HepG2 (cell line): ENCODE measurements at regions not wholly inside any gene's neighbourhood (a gene's known extent, or its start where the extent isn't known, plus 50 kb on each side); places are given as distances from the start of the nearest gene placed in this dataset.

Source experiments
- ATAC-seq: fragments of 200-7000 bp; cut with Tn5 transposase; 3 replicates; pipeline ENCODE4 v1.9.1; 2020; ENCODE audit warnings: mild to moderate bottlenecking, moderate library complexity
- BruUV-seq: library from RNA; stranded (reverse); fragments of 400-500 nt; replicated peaks from 2 replicates; lab custom pipeline; 2021; lab: Mats Ljungman, UMichigan
- CTCF ChIA-PET: fragments of 300-600 bp; formaldehyde crosslinking; extraction: SDS; loops from one replicate; lab custom pipeline; 2021; ENCODE audit warnings: low total read pairs, inconsistent platforms, low intra/inter-chr PET ratio; lab: Yijun Ruan, JAX
- POLR2A ChIA-PET: fragments of 350-600 bp; sonication (Branson Sonifier 250); formaldehyde crosslinking; loops from one replicate; lab custom pipeline; 2020; ENCODE audit warnings: antibody characterized with exemption, inconsistent platforms; lab: Yijun Ruan, JAX
- DNase-seq: peaks from one replicate; pipeline ENCODE4 v3.0.0-alpha.2; 2015; ENCODE audit warnings: low spot score
- FAIRE-seq: peaks from 3 replicates; lab custom pipeline; 2011; peaks lifted over from hg19 to GRCh38; lab: Jason Lieb, UNC
- H2AFZ ChIP-seq: one replicate; pipeline ENCODE4 v1.6.1; 2011; ENCODE audit warnings: low read length, inconsistent platforms
- H3K27ac ChIP-seq: fragments of 300-600 bp; 3 replicates; pipeline ENCODE4 v1.8.0; 2011; ENCODE audit warnings: mixed run types, mild to moderate bottlenecking, mixed read lengths, low read length, inconsistent platforms; ENCODE audit not compliant: insufficient read depth; ENCODE audit errors: extremely low read length
- H3K27me3 ChIP-seq, 2 experiments: fragments of 200-600 bp in 1 of 2; 2 replicates in 1 of 2; 3 replicates in 1 of 2; pipeline versions ENCODE4 v1.6.0 to v1.8.0; 2011; ENCODE audit warnings: low read length in 2 of 2, mild to moderate bottlenecking in 2 of 2, moderate library complexity in 2 of 2, inconsistent platforms in 1 of 2; ENCODE audit not compliant: insufficient read depth in 2 of 2, control insufficient read depth in 1 of 2
- H3K36me3 ChIP-seq, 2 experiments: fragments of 200-600 bp in 1 of 2; replicated peaks in 1 of 2; 2 replicates in 1 of 2; 3 replicates in 1 of 2; pipeline versions ENCODE4 v1.5.1 to v1.8.0; 2011; ENCODE audit warnings: low read length in 2 of 2, inconsistent platforms in 1 of 2; ENCODE audit not compliant: insufficient read depth in 2 of 2, control insufficient read depth in 1 of 2
- H3K4me1 ChIP-seq: 2 replicates; pipeline ENCODE4 v1.5.1; 2012; ENCODE audit warnings: low read length, inconsistent platforms; ENCODE audit not compliant: insufficient read depth
- H3K4me2 ChIP-seq: 2 replicates; pipeline ENCODE4 v1.6.0; 2011; ENCODE audit warnings: low read depth, low read length, inconsistent platforms
- H3K4me3 ChIP-seq, 3 experiments: fragments of 200-600 bp in 1 of 3; sonication (generic), shearing (Covaris generic) in 1 of 3; replicated peaks in 1 of 3; 2 replicates each; pipeline ENCODE4 v1.5.1; 2011 to 2016; ENCODE audit warnings: low read length in 3 of 3, inconsistent platforms in 2 of 3, low read depth in 2 of 3, mild to moderate bottlenecking in 2 of 3, control low read depth in 1 of 3, mixed read lengths in 1 of 3; ENCODE audit not compliant: insufficient read depth in 1 of 3
- H3K79me2 ChIP-seq: one replicate; pipeline ENCODE4 v1.6.1; 2011; ENCODE audit warnings: low read length, inconsistent platforms; ENCODE audit not compliant: insufficient read depth
- H3K9ac ChIP-seq: 2 replicates; pipeline ENCODE4 v1.6.0; 2011; ENCODE audit warnings: mild to moderate bottlenecking, low read depth, low read length, inconsistent platforms; ENCODE audit not compliant: insufficient read depth
- H3K9me3 ChIP-seq: 2 replicates; pipeline ENCODE4 v1.5.1; 2012; ENCODE audit warnings: mild to moderate bottlenecking, low read length
- H4K20me1 ChIP-seq: 2 replicates; pipeline ENCODE4 v1.6.0; 2011; ENCODE audit warnings: inconsistent platforms, mild to moderate bottlenecking, low read length, moderate library complexity; ENCODE audit not compliant: insufficient read depth
- CBFB ChIP-seq: sonication (generic); formaldehyde crosslinking; IDR thresholded peaks from 2 replicates; pipeline ENCODE4 v1.4.0; 2020; ENCODE audit warnings: missing genetic modification reagents
- GTF2F1 ChIP-seq: fragments of 150-350 bp; IDR thresholded peaks from 2 replicates; pipeline ENCODE4 v1.6.1; 2014; ENCODE audit warnings: low read length
- HNF4A ChIP-seq: sonication (generic); formaldehyde crosslinking; IDR thresholded peaks from 2 replicates; pipeline ENCODE4 v1.4.0; 2020; ENCODE audit warnings: missing genetic modification reagents
- HOXA7 ChIP-seq: sonication (generic); formaldehyde crosslinking; IDR thresholded peaks from 2 replicates; pipeline ENCODE4 v1.8.1; 2022; ENCODE audit warnings: mild to moderate bottlenecking, missing genetic modification reagents, moderate library complexity
- PCBP2 ChIP-seq: fragments of 200-400 bp; formaldehyde crosslinking; optimal IDR thresholded peaks from 2 replicates; pipeline ENCODE3; 2018; ENCODE audit warnings: low read length, low read depth; ENCODE audit not compliant: poor library complexity, severe bottlenecking
- RCOR2 ChIP-seq: IDR thresholded peaks from 2 replicates; pipeline ENCODE4 v1.6.1; 2016; ENCODE audit warnings: missing biosample characterization, missing genetic modification reagents
- SP1 ChIP-seq, 2 experiments: fragments of 450-650 bp in 1 of 2; sonication (generic) in 1 of 2; formaldehyde crosslinking in 1 of 2; IDR thresholded peaks; 2 replicates each; pipeline versions ENCODE4 v1.4.0 to v1.6.1; 2016 to 2020; ENCODE audit warnings: missing genetic modification reagents in 1 of 2
- SUZ12 ChIP-seq: fragments of 150-350 bp; IDR thresholded peaks from 2 replicates; pipeline ENCODE4 v1.6.1; 2014; ENCODE audit warnings: low read depth, low read length
- ZNF839 ChIP-seq: sonication (generic); formaldehyde crosslinking; IDR thresholded peaks from 2 replicates; pipeline ENCODE4 v1.4.0; 2020; ENCODE audit warnings: missing genetic modification reagents, mild to moderate bottlenecking, borderline replicate concordance
- WGBS: methylation state at CpG from one replicate; pipeline ENCODE4 v1.1.6; 2017; ENCODE audit warnings: low lambda C conversion rate; 5-methylcytosine and 5-hydroxymethylcytosine counted together
- in situ Hi-C: cut with HindIII; loops from 2 replicates; pipeline ENCODE4 v1.10.0; 2017; ENCODE audit warnings: low pct_unique_long_range_greater_than_20kb; ENCODE audit not compliant: extremely low pct_ligation_motif_present
- intact Hi-C: fragments of 100-400 bp; cut with micrococcal nuclease; formaldehyde crosslinking; loops from one replicate; pipeline ENCODE4 v1.10.0; 2022; ENCODE audit not compliant: unreplicated experiment
- TF ChIP-seq, protein P1 (sequence below): sonication (generic); formaldehyde crosslinking; IDR thresholded peaks from 2 replicates; pipeline ENCODE4 v1.9.0; 2021; ENCODE audit warnings: missing genetic modification reagents, borderline replicate concordance
- TF ChIP-seq, protein P2 (sequence below): IDR thresholded peaks from 2 replicates; pipeline ENCODE4 v1.6.1; 2016; ENCODE audit warnings: missing compliant biosample characterization, missing genetic modification reagents, borderline replicate concordance
- TF ChIP-seq, protein P3 (sequence below): IDR thresholded peaks from 2 replicates; pipeline ENCODE4 v1.4.0; 2020; ENCODE audit warnings: mild to moderate bottlenecking, missing genetic modification reagents
- TF ChIP-seq, protein P4 (sequence below): sonication (generic); formaldehyde crosslinking; IDR thresholded peaks from 2 replicates; pipeline ENCODE4 v1.5.1; 2020; ENCODE audit warnings: mild to moderate bottlenecking, missing genetic modification reagents, borderline replicate concordance

DNA sequence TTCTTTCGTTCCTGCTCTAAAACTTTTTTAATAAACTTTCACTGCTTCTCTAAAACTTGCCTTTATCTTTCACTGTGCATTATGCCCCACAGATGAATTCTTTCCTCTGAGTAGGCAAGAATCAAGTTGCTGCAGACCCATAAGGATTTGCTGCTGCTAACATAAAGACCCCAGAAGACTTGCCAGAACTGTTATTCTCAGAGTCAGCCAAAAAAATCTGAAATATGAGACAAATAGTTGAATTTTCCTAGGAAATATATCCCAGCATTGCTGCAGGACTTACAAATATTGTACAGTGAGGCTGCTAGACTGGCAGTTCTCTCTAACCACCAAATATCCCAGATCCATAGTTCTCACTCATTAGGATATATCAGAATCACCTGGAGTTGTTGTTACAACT, 349.1 kb upstream of the FLRT2 start (continued):
- TF ChIP-seq, protein P1, sequence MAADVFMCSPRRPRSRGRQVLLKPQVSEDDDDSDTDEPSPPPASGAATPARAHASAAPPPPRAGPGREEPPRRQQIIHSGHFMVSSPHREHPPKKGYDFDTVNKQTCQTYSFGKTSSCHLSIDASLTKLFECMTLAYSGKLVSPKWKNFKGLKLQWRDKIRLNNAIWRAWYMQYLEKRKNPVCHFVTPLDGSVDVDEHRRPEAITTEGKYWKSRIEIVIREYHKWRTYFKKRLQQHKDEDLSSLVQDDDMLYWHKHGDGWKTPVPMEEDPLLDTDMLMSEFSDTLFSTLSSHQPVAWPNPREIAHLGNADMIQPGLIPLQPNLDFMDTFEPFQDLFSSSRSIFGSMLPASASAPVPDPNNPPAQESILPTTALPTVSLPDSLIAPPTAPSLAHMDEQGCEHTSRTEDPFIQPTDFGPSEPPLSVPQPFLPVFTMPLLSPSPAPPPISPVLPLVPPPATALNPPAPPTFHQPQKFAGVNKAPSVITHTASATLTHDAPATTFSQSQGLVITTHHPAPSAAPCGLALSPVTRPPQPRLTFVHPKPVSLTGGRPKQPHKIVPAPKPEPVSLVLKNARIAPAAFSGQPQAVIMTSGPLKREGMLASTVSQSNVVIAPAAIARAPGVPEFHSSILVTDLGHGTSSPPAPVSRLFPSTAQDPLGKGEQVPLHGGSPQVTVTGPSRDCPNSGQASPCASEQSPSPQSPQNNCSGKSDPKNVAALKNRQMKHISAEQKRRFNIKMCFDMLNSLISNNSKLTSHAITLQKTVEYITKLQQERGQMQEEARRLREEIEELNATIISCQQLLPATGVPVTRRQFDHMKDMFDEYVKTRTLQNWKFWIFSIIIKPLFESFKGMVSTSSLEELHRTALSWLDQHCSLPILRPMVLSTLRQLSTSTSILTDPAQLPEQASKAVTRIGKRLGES (CRISPR knock-in tag), result no peak
- no peak for TF ChIP-seq HOXA7 (CRISPR knock-in tag)
- TF ChIP-seq, all 625 proteins: peak for 0

DNA sequence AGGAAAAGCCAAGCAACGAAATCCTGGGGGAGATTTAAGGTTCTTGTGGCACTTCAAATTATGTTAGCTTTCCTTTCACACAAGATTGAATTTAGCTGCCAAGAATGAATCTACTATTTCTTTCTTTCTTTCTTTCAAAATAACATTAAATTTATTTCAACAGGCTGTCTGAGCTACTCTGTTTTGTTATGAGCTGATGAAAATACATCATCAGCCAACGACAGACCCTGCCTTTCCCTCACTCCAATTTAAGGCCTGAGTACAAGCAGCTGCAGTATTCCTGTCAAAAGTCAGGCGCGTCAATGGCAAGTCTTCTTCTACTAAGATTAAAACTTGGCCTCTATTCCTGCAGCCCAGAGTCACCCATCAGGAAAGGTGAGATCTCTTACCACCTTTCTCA, 347.7 kb upstream of the FLRT2 start:
- Histone ChIP-seq H3K4me3 (no peak overlapping the region), H3K4me1 (no peaks in the 10 kb centered on the region), H3K9ac (no peak overlapping the region), H3K27ac (no peak overlapping the region), H3K4me2 (no peak overlapping the region), H3K79me2 (no peaks in the 10 kb centered on the region), H2AFZ (no peak overlapping the region), H4K20me1 (no peaks in the 10 kb centered on the region), H3K36me3 (no peaks in the 10 kb centered on the region), H3K27me3 (no peaks in the 10 kb centered on the region), H3K9me3 (peaks cover 87% of the 10 kb centered on the region)
- in situ Hi-C loops (no loop called here), intact Hi-C loops (no loop called here)
- CTCF ChIA-PET, result no interaction called here
- POLR2A ChIA-PET, result no interaction called here
- DNase-seq (no peak), ATAC-seq (no peak), FAIRE-seq (no peak)
- WGBS, result 3% methylated on average over 4 of the region's 4 CpGs
- BruUV-seq, result no TSS peak
- TF ChIP-seq ZNF839 (CRISPR knock-in tag), result no peak
- TF ChIP-seq, protein P2, sequence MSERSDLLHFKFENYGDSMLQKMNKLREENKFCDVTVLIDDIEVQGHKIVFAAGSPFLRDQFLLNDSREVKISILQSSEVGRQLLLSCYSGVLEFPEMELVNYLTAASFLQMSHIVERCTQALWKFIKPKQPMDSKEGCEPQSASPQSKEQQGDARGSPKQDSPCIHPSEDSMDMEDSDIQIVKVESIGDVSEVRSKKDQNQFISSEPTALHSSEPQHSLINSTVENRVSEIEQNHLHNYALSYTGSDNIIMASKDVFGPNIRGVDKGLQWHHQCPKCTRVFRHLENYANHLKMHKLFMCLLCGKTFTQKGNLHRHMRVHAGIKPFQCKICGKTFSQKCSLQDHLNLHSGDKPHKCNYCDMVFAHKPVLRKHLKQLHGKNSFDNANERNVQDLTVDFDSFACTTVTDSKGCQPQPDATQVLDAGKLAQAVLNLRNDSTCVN (CRISPR knock-in tag), result no peak
- no peak for TF ChIP-seq HNF4A (CRISPR knock-in tag)
- TF ChIP-seq PCBP2, result no peak
- TF ChIP-seq, protein P3, sequence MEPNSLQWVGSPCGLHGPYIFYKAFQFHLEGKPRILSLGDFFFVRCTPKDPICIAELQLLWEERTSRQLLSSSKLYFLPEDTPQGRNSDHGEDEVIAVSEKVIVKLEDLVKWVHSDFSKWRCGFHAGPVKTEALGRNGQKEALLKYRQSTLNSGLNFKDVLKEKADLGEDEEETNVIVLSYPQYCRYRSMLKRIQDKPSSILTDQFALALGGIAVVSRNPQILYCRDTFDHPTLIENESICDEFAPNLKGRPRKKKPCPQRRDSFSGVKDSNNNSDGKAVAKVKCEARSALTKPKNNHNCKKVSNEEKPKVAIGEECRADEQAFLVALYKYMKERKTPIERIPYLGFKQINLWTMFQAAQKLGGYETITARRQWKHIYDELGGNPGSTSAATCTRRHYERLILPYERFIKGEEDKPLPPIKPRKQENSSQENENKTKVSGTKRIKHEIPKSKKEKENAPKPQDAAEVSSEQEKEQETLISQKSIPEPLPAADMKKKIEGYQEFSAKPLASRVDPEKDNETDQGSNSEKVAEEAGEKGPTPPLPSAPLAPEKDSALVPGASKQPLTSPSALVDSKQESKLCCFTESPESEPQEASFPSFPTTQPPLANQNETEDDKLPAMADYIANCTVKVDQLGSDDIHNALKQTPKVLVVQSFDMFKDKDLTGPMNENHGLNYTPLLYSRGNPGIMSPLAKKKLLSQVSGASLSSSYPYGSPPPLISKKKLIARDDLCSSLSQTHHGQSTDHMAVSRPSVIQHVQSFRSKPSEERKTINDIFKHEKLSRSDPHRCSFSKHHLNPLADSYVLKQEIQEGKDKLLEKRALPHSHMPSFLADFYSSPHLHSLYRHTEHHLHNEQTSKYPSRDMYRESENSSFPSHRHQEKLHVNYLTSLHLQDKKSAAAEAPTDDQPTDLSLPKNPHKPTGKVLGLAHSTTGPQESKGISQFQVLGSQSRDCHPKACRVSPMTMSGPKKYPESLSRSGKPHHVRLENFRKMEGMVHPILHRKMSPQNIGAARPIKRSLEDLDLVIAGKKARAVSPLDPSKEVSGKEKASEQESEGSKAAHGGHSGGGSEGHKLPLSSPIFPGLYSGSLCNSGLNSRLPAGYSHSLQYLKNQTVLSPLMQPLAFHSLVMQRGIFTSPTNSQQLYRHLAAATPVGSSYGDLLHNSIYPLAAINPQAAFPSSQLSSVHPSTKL (CRISPR knock-in tag), result no peak
- TF ChIP-seq, protein P4, sequence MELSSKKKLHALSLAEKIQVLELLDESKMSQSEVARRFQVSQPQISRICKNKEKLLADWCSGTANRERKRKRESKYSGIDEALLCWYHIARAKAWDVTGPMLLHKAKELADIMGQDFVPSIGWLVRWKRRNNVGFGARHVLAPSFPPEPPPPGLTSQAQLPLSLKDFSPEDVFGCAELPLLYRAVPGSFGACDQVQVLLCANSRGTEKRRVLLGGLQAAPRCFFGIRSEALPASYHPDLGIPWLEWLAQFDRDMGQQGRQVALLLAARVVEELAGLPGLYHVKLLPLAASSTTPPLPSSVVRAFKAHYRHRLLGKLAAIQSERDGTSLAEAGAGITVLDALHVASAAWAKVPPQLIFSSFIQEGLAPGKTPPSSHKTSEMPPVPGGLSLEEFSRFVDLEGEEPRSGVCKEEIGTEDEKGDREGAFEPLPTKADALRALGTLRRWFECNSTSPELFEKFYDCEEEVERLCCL (CRISPR knock-in tag), result no peak
- TF ChIP-seq GTF2F1, result no peak
- TF ChIP-seq RCOR2 (CRISPR knock-in tag), result no peak
- no peak for TF ChIP-seq SUZ12
- no peak for TF ChIP-seq SP1 (IDR thresholded peaks at IDR 0.05)
- no peak for TF ChIP-seq SP1 (CRISPR knock-in tag; IDR thresholded peaks at IDR 0.05)
- no peak for TF ChIP-seq CBFB
